ENCODE measurements at regions not wholly inside any gene's neighbourhood (a gene's known extent, or its start where the extent isn't known, plus 50 kb on each side); places are given as distances from the start of the nearest gene placed in this dataset.

GRCh38 chr19:27652281-27652680, 1560.7 kb downstream of the UQCRFS1 start:
- no peak overlapping the region for H3K4me3 ChIP-seq (ENCODE audit: low read depth, low read length)
- no peak for TF ChIP-seq CTCF (IDR thresholded peaks at IDR 0.05; ENCODE audit: low read depth, low read length)
- DNase-seq (ENCODE audit: low read depth, low spot score), result no peak
- in situ Hi-C loops (cut with HindIII; ENCODE audit: low sequenced_read_pairs), result no loop called here

GRCh38 chr19:27647423-27647822, 1565.5 kb downstream of the UQCRFS1 start:
- in situ Hi-C loops (cut with HindIII; ENCODE audit: low sequenced_read_pairs), result no loop called here
- no peak overlapping the region for H3K4me3 ChIP-seq (ENCODE audit: low read depth, low read length)
- no peak for TF ChIP-seq CTCF (IDR thresholded peaks at IDR 0.05; ENCODE audit: low read depth, low read length)
- DNase-seq (ENCODE audit: low read depth, low spot score), result no peak

GRCh38 chr19:27635401-27635800, 1577.5 kb downstream of the UQCRFS1 start:
- in situ Hi-C loops (cut with HindIII; ENCODE audit: low sequenced_read_pairs), result no loop called here
- no peak for TF ChIP-seq CTCF (IDR thresholded peaks at IDR 0.05; ENCODE audit: low read depth, low read length)
- DNase-seq (ENCODE audit: low read depth, low spot score), result no peak
- no peak overlapping the region for H3K4me3 ChIP-seq (ENCODE audit: low read depth, low read length)

GRCh38 chr19:27618006-27618405, 1594.9 kb downstream of the UQCRFS1 start:
- DNase-seq (ENCODE audit: low read depth, low spot score), result no peak
- H3K4me3 ChIP-seq (ENCODE audit: low read depth, low read length), result no peak overlapping the region
- in situ Hi-C loops (cut with HindIII; ENCODE audit: low sequenced_read_pairs), result no loop called here
- no peak for TF ChIP-seq CTCF (IDR thresholded peaks at IDR 0.05; ENCODE audit: low read depth, low read length)

GRCh38 chr19:27580906-27581305, 1632.0 kb downstream of the UQCRFS1 start:
- in situ Hi-C loops (cut with HindIII; ENCODE audit: low sequenced_read_pairs), result no loop called here
- TF ChIP-seq CTCF (IDR thresholded peaks at IDR 0.05; ENCODE audit: low read depth, low read length), result no peak
- DNase-seq (ENCODE audit: low read depth, low spot score), result no peak
- no peak overlapping the region for H3K4me3 ChIP-seq (ENCODE audit: low read depth, low read length)

All from astrocyte of the spinal cord (primary cell).